ENCODE measurements at regions not wholly inside any gene's neighbourhood (a gene's known extent, or its start where the extent isn't known, plus 50 kb on each side); places are given as distances from the start of the nearest gene placed in this dataset.
"Not testable (repeated sequence)": the region's sequence is repeated elsewhere in the genome, so short reads cannot be mapped to it uniquely, and the experiment has no call there.

- DNase-seq (ENCODE audit: low read depth in 2 of 3, low spot score in 2 of 3) = no peak
Measured at GRCh38 chr18:78421392-78421791, 558.2 kb upstream of the SALL3 start.

GRCh38 chr18:78422336-78422735 is 557.3 kb upstream of the SALL3 start:
- DNase-seq (ENCODE audit: low read depth in 2 of 3, low spot score in 2 of 3) = no peak

DNA sequence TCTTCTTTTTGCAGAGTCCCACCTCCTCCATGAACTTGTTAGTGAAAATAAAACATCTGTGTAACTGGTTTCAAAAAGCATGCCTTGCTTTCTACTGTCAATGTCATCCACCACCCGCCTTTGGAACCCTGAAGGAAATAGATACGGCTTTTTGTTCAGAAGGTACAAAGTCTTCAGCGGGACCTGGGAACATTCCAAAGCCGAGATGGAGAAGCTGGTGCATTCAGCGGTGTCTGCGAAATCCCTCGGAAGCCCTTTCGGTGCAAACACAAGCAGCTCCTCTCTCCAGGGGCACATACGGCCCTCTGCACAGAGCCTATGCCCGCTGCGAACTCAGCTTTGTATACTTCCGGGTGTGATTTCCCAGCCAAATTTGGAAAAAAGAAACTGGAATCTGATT is 555.8 kb upstream of the SALL3 start:
- DNase-seq (ENCODE audit: low read depth in 2 of 3, low spot score in 2 of 3) = no peak

GRCh38 chr18:78424403-78425018 is 555.1 kb upstream of the SALL3 start:
- no peak for DNase-seq (ENCODE audit: low read depth in 2 of 3, low spot score in 2 of 3)

DNA sequence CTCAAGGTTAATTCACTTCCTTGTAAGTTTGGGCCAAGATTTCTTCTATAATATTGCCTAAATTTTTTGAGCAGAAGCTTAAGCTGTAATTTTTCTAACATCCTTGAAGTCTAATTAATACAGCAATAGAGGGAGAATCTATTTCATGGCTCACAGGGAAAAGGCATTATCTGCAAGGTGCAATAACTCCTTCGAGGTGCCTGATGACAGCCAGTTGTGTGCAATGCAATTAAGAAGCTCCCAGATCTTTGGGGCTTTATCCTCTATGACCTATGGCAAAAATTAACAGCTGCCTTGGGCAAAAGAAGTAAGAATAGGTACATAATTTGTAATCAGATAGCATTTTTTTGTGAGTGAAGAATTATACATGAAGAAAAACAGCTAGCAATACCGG is 554.6 kb upstream of the SALL3 start:
- no peak for DNase-seq (ENCODE audit: low read depth in 2 of 3, low spot score in 2 of 3)

GRCh38 chr18:78427081-78427480 is 552.5 kb upstream of the SALL3 start:
- no peak for DNase-seq (ENCODE audit: low read depth in 2 of 3, low spot score in 2 of 3)

GRCh38 chr18:78429127-78430108 is 550.2 kb upstream of the SALL3 start:
- no peak for DNase-seq (ENCODE audit: low read depth in 2 of 3, low spot score in 2 of 3)

DNA sequence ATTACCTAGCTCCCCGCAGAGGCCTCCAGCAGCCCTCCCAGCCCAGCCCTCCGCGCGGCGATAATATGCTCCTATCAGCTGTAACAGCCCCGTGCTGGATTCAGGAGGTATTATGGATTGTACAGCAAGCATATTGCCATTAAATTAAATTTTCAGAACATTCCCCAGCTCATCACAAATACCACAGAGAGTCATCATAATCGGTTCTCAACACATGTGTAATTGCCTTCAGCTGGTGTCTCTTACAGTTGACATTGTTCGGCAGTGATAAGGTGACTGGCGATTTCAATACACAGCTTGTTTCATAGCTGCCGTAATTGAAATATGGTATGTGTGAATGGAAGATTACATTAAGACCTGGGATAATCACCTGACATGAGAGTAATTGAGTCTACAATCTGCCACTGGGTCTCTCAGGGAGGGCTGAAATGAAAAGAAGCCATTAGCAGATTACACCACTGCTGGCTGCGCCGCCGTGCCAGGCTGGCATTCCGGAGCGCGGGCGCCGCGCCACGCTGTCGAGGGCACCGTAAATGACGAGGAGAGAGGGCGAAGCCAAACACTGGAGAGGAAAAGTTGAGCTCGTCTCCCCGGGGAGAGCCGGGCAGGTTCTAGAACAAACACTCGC is 549.4 kb upstream of the SALL3 start:
- no peak for DNase-seq (ENCODE audit: low read depth in 2 of 3, low spot score in 2 of 3)

DNA sequence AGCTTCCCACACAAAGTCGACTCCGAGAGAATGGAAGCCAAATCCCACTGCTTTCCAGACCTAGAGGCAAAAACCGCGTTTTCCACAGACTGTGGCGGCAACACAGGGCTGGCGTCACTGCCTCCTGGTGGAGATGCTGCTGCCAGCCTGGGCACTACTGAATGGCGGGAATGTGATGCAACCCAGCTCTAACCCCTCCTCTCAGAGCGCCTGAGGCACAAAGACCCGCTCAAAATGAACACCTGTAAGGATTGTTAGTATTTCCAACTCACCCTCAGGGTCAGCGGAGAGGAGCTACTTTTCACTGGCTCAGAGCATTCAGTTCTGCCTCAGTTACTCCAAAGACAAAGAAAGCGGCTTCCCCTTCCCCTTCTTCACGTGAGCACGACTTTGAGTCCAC is 548.0 kb upstream of the SALL3 start:
- DNase-seq (ENCODE audit: low read depth in 2 of 3, low spot score in 2 of 3) = no peak

DNA sequence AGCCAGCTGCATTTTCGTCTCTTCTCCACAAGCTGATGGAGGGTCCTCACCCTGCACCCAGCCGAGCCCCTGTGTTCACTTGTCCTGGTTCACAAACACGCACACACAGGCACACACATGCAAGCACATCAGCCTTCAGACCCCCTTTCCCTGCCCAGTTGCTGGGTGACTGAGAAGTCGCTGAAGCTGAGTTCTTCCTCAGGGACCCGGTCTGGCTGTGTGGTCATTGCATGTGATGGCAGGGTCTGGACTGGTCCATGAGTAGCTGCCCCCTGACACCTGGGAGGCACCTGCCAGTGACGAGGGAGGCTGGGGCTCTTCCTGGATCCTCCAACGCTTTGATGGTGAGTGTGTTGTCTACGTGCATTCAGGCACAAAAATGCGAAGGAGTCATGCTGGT is 546.1 kb upstream of the SALL3 start:
- no peak for DNase-seq (ENCODE audit: low read depth in 2 of 3, low spot score in 2 of 3)

DNA sequence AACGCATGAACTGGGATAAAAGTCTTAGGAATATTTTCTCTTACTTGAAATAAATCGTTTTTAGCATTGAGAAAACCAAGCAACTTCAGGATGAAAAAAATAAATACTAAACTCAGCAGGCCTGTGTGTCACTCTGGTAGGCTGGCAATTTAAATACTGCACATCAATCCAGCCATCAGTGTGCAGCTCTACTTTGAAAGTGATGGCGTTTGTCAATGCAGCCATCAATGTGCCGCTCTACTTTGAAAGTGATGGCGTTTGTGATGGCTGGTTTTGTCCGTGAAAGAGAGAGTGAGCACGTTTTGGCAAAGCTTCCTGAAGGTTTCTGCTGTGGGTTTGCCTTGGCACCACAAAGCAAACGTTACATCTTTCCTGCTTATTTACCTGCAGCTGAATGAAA is 543.5 kb upstream of the SALL3 start:
- DNase-seq (ENCODE audit: low read depth in 2 of 3, low spot score in 2 of 3) = no peak

DNA sequence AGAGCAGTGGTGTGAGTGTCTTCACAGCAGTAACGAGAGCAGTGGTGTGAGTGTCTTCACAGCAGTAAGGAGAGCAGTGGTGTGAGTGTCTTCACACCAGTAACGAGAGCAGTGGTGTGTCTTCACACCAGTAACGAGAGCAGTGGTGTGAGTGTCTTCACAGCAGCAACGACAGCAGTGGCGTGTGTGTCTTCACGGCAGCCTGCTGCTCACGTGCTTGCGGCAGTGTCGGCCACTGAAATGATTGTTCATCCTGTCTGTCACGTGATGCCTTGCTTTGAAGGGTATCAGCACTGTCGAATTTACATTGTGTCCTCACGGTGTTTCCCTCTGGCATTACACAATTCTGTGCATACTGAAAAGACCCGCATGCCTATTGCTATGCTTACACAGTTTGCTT is 541.4 kb upstream of the SALL3 start:
- DNase-seq (ENCODE audit: low read depth in 2 of 3, low spot score in 2 of 3) = not testable (repeated sequence)

DNA sequence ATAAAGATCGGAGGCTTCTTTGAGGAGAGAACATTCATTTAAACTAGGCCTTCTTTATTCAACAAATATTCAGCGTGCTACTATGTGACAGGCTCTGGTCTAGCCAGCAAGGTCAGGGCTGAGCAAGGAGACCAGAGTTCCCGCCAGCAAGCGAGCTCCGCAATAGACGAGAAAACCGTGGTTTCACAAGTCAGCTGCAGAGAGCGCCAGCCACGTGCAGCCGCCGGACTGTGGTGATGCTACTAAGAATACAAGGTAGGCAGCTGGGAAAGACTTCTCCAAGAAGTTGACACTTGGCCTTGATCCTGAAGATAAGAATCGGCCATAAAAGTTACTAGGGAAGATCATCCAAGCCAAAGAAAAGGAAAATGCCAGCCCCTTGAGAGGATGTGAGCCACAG is 533.7 kb upstream of the SALL3 start:
- DNase-seq (ENCODE audit: low read depth in 2 of 3, low spot score in 2 of 3) = no peak

DNA sequence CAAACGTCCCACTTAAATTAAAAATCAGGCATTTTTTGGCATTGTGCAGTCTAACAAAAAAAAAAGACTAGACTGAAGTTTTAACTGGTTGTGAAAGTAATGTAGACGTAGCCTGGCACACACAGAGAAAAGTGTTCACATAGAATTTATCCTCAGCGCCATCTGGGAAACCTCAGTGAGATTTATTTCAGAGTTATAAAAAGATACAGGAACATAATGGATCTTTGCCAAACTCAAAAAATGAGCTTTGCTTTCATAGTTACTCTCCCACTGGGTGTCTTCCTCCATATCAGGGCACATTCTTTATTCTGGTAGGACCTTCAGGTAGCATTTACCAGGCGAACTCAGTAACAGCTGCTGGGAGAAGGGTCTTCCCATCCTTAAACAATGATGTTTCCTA is 532.4 kb upstream of the SALL3 start:
- DNase-seq (ENCODE audit: low read depth in 2 of 3, low spot score in 2 of 3) = no peak

DNA sequence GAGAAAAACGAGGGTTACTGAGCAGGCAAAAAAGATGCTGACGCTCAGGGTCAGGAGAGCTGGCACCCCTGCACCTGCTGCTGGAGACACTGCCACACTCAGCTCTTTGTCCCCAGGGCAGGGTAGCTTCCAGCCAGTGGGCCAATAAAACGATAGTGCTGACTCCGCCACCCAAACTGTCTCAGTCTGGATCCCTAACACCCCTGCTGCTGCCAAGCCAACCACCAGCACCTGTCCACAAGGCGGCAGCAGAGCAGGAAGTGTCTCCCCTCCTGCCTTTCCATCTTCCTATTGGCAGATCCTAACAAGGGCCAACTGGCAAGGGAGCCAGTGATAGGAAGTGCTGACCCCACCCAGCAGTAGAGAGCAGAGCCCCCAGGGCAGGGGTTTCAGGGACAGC is 531.5 kb upstream of the SALL3 start:
- no peak for DNase-seq (ENCODE audit: low read depth in 2 of 3, low spot score in 2 of 3)

- no peak for DNase-seq (ENCODE audit: low read depth in 2 of 3, low spot score in 2 of 3)
Measured at GRCh38 chr18:78448591-78448990, 531.0 kb upstream of the SALL3 start.

DNA sequence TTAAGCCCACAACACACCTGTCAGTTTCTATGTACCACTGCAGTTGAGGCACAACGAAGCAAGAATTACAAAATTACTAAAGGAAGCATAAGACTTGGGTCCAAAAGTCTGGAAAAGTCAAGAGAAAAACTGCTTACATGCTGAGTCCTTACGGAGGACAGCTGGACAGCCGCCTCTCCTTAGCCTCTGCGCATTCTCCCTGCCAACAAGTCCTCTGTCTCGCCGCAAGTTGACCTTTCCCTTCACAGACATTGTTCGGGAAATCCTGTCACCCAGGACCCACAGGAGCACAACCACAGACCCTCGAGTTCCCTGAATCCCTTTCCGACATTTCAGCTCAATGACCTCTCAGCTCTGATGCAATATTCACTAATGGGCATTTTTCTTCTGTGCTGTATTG is 525.4 kb upstream of the SALL3 start:
- no peak for DNase-seq (ENCODE audit: low read depth in 2 of 3, low spot score in 2 of 3)

DNA sequence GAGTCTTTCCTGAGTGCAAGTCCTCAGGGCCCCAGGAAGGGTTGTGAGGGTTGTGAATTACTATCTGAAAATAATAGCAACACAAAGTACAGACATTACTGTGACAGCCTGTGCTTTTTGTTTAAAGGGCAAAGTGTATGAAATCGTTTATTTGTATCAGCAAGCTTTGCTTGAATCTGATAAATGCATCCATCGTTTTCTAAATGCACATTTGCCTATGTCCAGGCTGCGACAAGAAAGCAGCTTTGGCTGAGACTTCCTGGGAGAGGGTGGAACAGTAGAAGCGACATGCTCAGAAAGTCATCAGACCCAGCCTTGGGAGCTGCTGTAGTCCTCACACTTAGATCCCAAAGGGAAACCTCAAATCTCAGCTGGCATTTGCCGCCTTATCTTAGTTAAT is 524.2 kb upstream of the SALL3 start:
- no peak for DNase-seq (ENCODE audit: low read depth in 2 of 3, low spot score in 2 of 3)

GRCh38 chr18:78457011-78457410 is 522.6 kb upstream of the SALL3 start:
- DNase-seq (ENCODE audit: low read depth in 2 of 3, low spot score in 2 of 3) = no peak

- peak in 1 of 3 donors; percentile 21 for DNase-seq (ENCODE audit: low read depth in 2 of 3, low spot score in 2 of 3)
Measured at GRCh38 chr18:78457731-78458130, 521.9 kb upstream of the SALL3 start.

GRCh38 chr18:78458356-78458755 is 521.3 kb upstream of the SALL3 start:
- no peak for DNase-seq (ENCODE audit: low read depth in 2 of 3, low spot score in 2 of 3)

DNA sequence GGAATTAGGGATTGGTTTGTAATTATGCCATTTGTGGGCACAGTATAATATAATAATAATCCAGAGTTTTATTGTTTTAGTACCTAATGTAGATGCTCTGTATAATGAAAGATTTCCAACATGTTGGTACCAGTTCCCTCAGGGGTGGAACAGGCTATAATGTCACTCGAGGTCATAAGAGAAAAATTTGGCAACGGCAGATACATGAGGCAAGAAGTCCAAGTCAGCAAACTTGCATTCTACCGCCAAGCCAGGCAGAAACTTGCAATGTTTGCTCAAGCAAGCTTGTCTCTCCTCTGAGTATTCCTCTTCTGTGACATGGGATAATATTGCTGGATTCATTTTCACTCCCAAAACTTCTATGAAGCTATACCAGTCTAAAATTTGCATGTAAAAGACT is 520.0 kb upstream of the SALL3 start:
- DNase-seq (ENCODE audit: low read depth in 2 of 3, low spot score in 2 of 3) = no peak
